Right cardiac atrium (tissue), 5 donors: ENCODE measurements at regions not wholly inside any gene's neighbourhood (a gene's known extent, or its start where the extent isn't known, plus 50 kb on each side); places are given as distances from the start of the nearest gene placed in this dataset.
A peak's percentile ranks its signal among the peaks of the same experiment; 100 is the strongest.

Experiments
- ATAC-seq, 2 donors: fragments of 200-7000 bp; cut with Tn5 transposase; one replicate each; pipeline versions ENCODE4 v1.8.0 to v1.9.1; 2020; ENCODE audit warnings: moderate library complexity in 2 of 2, mild to moderate bottlenecking in 1 of 2
- DNase-seq, 3 donors: peaks; one replicate each; pipeline ENCODE4 v3.0.0-alpha.2; 2020
- H3K27ac ChIP-seq: one replicate; pipeline ENCODE4 v1.5.1; 2013; ENCODE audit warnings: mild to moderate bottlenecking, low read length, control low read depth, moderate library complexity
- H3K27me3 ChIP-seq: one replicate; pipeline ENCODE4 v1.6.1; 2013; ENCODE audit not compliant: control insufficient read depth, insufficient read depth
- H3K4me1 ChIP-seq: one replicate; pipeline ENCODE4 v1.6.1; 2013; ENCODE audit warnings: low read length; ENCODE audit not compliant: control insufficient read depth, insufficient read depth
- H3K4me3 ChIP-seq: one replicate; pipeline ENCODE4 v1.5.1; 2013; ENCODE audit warnings: low read length, control low read depth
- H3K9me3 ChIP-seq: one replicate; pipeline ENCODE4 v1.6.1; 2013; ENCODE audit warnings: low read length; ENCODE audit not compliant: control insufficient read depth
- WGBS: extraction: QIAGEN DNeasy Blood & Tissue Kit; methylation state at CpG from one replicate; pipeline ENCODE4 v1.1.7; 2013; 5-methylcytosine and 5-hydroxymethylcytosine counted together
- intact Hi-C, 4 donors: fragments of 100-400 bp; cut with DNase I; formaldehyde crosslinking; loops; one replicate each; pipeline versions ENCODE4 v1.11.0 to v1.14.0; 2022 to 2023
- donor health status: healthy with polysubstance abuse.
- donor health status: DM: no; HTN: yes; CAD: no.
- donor health status: DM: no; HTN: no; CAD: no.
- donor health status: DM: no; HTN: yes; CAD: no; lungs with severe emphysema.
- donor health status: DM: yes; HTN: yes; CAD: no.

- 83% methylated on average over 17 of the region's 17 CpGs for WGBS
- H3K4me3 ChIP-seq: no peak overlapping the region
- no peak for ATAC-seq
Observed at GRCh38 chr16:11478431-11479119, 108.1 kb downstream of the LITAF start.

GRCh38 chr16:11479916-11480315, 106.8 kb downstream of the LITAF start:
- Histone ChIP-seq H3K27me3 (no peaks in the 10 kb centered on the region), H3K27ac (no peak overlapping the region), H3K4me3 (no peak overlapping the region), H3K9me3 (no peaks in the 10 kb centered on the region), H3K4me1 (no peaks in the 10 kb centered on the region)
- ATAC-seq (no peak), DNase-seq (peak in 1 of 3 donors; percentile 1)
- intact Hi-C loops: no loop called here
- 94% methylated on average over 4 of the region's 4 CpGs for WGBS

More at GRCh38 chr16:11478431-11479119, 108.1 kb downstream of the LITAF start:
- H3K9me3 ChIP-seq: no peaks in the 10 kb centered on the region
- no peaks in the 10 kb centered on the region for H3K4me1 ChIP-seq
- DNase-seq: peak in 1 of 3 donors; percentile 23
- no peaks in the 10 kb centered on the region for H3K27me3 ChIP-seq
- intact Hi-C loops: no loop called here
- no peak overlapping the region for H3K27ac ChIP-seq

- Histone ChIP-seq H3K9me3 (no peaks in the 10 kb centered on the region), H3K27me3 (no peaks in the 10 kb centered on the region), H3K4me3 (no peak overlapping the region), H3K27ac (no peak overlapping the region), H3K4me1 (no peaks in the 10 kb centered on the region)
- no peak for ATAC-seq
- intact Hi-C loops: no loop called here
- 97% methylated on average over 5 of the region's 5 CpGs for WGBS
- no peak for DNase-seq
Observed at GRCh38 chr16:11480634-11481033, 106.1 kb downstream of the LITAF start.

- no peak for ATAC-seq
- H3K4me1 ChIP-seq: no peaks in the 10 kb centered on the region
- no peaks in the 10 kb centered on the region for H3K27me3 ChIP-seq
- no peak overlapping the region for H3K4me3 ChIP-seq
- H3K9me3 ChIP-seq: no peaks in the 10 kb centered on the region
- WGBS: 58% methylated on average over 4 of the region's 4 CpGs
- peak in 1 of 3 donors; percentile 3 for DNase-seq
- intact Hi-C loops: no loop called here
- H3K27ac ChIP-seq: no peak overlapping the region
Observed at GRCh38 chr16:11481987-11482386, 104.7 kb downstream of the LITAF start.

DNA sequence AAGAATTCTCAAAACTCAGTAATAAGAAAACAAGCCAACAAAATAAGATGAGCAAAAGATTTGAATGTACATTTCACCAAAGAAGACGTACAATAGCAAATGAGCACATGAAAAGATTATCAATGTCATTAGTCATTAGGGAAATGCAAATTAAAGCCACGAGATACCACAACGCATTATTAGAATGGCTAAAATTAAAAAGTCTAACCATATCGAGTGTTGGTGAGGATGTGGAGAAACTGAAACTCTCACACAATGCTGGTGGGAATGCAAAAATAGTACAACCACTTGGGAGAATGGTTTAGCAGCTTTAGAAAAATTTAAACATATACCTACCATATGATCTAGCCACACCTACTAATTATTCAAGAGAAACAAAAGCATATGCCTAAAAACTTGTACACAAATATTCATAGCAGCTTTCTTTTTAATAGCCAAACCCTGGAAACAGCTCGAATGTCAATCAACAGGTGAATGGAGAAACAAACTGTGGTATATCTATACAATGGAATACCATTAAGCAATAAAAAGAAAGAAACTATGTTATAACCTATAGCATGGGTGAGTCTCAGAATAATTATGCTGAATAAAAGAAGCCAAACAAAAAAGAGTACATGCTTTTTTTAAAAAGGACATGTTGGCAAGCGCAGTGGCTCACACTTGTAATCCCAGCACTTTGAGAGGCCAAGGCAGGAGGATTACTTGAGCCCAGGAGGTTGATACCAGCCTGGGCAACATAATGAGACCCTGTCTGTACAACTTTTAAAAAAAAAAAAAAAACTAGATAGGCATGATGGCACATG, 103.6 kb downstream of the LITAF start:
- Histone ChIP-seq H3K4me1 (no peaks in the 10 kb centered on the region), H3K27me3 (no peaks in the 10 kb centered on the region), H3K4me3 (no peak overlapping the region), H3K9me3 (no peaks in the 10 kb centered on the region), H3K27ac (no peak overlapping the region)
- WGBS: 88% methylated on average over 6 of the region's 6 CpGs
- ATAC-seq (no peak), DNase-seq (no peak)
- intact Hi-C loops: no loop called here

GRCh38 chr16:11484691-11485258, 101.9 kb downstream of the LITAF start:
- Histone ChIP-seq H3K9me3 (no peaks in the 10 kb centered on the region), H3K4me3 (no peak overlapping the region), H3K4me1 (no peaks in the 10 kb centered on the region), H3K27me3 (no peaks in the 10 kb centered on the region), H3K27ac (no peak overlapping the region)
- ATAC-seq: peak in 1 of 2 donors; percentile 75
- intact Hi-C loops: no loop called here
- WGBS: 55% methylated on average over 8 of the region's 8 CpGs
- no peak for DNase-seq

GRCh38 chr16:11485676-11486075, 101.0 kb downstream of the LITAF start:
- ATAC-seq (no peak), DNase-seq (no peak)
- H3K4me1 ChIP-seq: no peaks in the 10 kb centered on the region
- H3K4me3 ChIP-seq: no peak overlapping the region
- no peak overlapping the region for H3K27ac ChIP-seq
- no peaks in the 10 kb centered on the region for H3K27me3 ChIP-seq
- intact Hi-C loops: no loop called here
- no peaks in the 10 kb centered on the region for H3K9me3 ChIP-seq

- DNase-seq: no peak
- Histone ChIP-seq H3K4me1 (no peaks in the 10 kb centered on the region), H3K27me3 (no peaks in the 10 kb centered on the region), H3K9me3 (no peaks in the 10 kb centered on the region), H3K4me3 (no peak overlapping the region), H3K27ac (no peak overlapping the region)
- 64% methylated on average over 2 of the region's 2 CpGs for WGBS
- intact Hi-C loops: no loop called here
- no peak for ATAC-seq
Observed at GRCh38 chr16:11487289-11487688, 99.4 kb downstream of the LITAF start.

- no peaks in the 10 kb centered on the region for H3K9me3 ChIP-seq
- intact Hi-C loops: no loop called here
- 58% methylated on average over 2 of the region's 2 CpGs for WGBS
- H3K4me3 ChIP-seq: no peak overlapping the region
- H3K4me1 ChIP-seq: no peaks in the 10 kb centered on the region
- no peaks in the 10 kb centered on the region for H3K27me3 ChIP-seq
- no peak for ATAC-seq
- no peak for DNase-seq
- H3K27ac ChIP-seq: no peak overlapping the region
Observed at GRCh38 chr16:11488304-11488703, 98.4 kb downstream of the LITAF start.

GRCh38 chr16:11491524-11491923, 95.2 kb downstream of the LITAF start:
- H3K27me3 ChIP-seq: no peaks in the 10 kb centered on the region
- WGBS: 95% methylated on average over 6 of the region's 6 CpGs
- intact Hi-C loops: no loop called here
- H3K9me3 ChIP-seq: no peaks in the 10 kb centered on the region
- DNase-seq: no peak
- H3K27ac ChIP-seq: no peak overlapping the region
- H3K4me3 ChIP-seq: no peak overlapping the region
- no peak for ATAC-seq
- peaks cover 3% of the 10 kb centered on the region for H3K4me1 ChIP-seq

- peaks cover 8% of the 10 kb centered on the region for H3K4me1 ChIP-seq
- 98% methylated on average over 4 of the region's 4 CpGs for WGBS
- H3K27ac ChIP-seq: no peak overlapping the region
- ATAC-seq (no peak), DNase-seq (no peak)
- H3K27me3 ChIP-seq: no peaks in the 10 kb centered on the region
- H3K9me3 ChIP-seq: no peaks in the 10 kb centered on the region
- H3K4me3 ChIP-seq: no peak overlapping the region
- intact Hi-C loops: no loop called here
Observed at GRCh38 chr16:11492808-11493530, 93.8 kb downstream of the LITAF start.
